Fibroblast of lung (primary cell): ENCODE measurements at regions not wholly inside any gene's neighbourhood (a gene's known extent, or its start where the extent isn't known, plus 50 kb on each side); places are given as distances from the start of the nearest gene placed in this dataset.

Source experiments
- EZH2 ChIP-seq: IDR thresholded peaks from 2 replicates; pipeline ENCODE4 v1.5.1; 2012; ENCODE audit warnings: low read length, control low read depth, mild to moderate bottlenecking; ENCODE audit errors: missing control alignments
- TF ChIP-seq, protein P1 (sequence below), 2 donors: IDR thresholded peaks in 1 of 2; conservative IDR thresholded peaks in 1 of 2; 1 replicate in 1 of 2; 2 replicates in 1 of 2; pipeline ENCODE4 v1.5.1; 2011 to 2012; ENCODE audit warnings: low read length in 2 of 2, control low read depth in 1 of 2, inconsistent platforms in 1 of 2, low read depth in 1 of 2, mild to moderate bottlenecking in 1 of 2

DNA sequence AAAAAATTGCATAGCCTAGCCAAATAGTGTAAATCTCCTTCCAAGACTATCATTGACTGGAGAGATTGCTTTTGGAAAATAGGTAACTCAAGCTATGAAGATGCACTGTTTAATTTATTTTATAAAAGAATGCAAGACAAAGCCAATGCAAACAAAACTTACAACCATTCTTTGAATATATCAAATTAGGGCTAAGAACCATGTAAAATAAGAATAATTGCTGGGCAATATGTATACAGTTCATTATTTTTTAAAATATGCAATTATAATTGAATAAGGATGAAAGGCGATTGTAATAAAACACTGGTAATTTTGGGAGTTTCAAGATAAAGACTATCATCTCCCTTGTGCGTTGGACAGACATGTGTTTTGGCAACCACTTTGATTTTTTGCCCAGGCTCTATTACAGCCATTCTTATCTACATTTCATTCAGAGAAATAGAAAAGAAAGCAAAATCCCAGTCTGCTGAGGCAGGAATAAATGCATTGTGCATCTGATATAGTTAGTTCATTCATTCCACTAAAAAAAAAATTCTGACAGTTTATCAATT lies 242.3 kb upstream of the ROBO1 start:
- TF ChIP-seq, protein P1, sequence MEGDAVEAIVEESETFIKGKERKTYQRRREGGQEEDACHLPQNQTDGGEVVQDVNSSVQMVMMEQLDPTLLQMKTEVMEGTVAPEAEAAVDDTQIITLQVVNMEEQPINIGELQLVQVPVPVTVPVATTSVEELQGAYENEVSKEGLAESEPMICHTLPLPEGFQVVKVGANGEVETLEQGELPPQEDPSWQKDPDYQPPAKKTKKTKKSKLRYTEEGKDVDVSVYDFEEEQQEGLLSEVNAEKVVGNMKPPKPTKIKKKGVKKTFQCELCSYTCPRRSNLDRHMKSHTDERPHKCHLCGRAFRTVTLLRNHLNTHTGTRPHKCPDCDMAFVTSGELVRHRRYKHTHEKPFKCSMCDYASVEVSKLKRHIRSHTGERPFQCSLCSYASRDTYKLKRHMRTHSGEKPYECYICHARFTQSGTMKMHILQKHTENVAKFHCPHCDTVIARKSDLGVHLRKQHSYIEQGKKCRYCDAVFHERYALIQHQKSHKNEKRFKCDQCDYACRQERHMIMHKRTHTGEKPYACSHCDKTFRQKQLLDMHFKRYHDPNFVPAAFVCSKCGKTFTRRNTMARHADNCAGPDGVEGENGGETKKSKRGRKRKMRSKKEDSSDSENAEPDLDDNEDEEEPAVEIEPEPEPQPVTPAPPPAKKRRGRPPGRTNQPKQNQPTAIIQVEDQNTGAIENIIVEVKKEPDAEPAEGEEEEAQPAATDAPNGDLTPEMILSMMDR (conservative IDR thresholded peaks at IDR 0.05 in 1 of 2, IDR thresholded peaks at IDR 0.05 in 1 of 2; ENCODE audit: low read depth in 1 of 2, low read length in 2 of 2): no peak
- no peak for TF ChIP-seq EZH2
